ENCODE measurements at regions not wholly inside any gene's neighbourhood (a gene's known extent, or its start where the extent isn't known, plus 50 kb on each side); places are given as distances from the start of the nearest gene placed in this dataset.

- H3K4me3 ChIP-seq (ENCODE audit: low read depth, low read length): no peak overlapping the region
- TF ChIP-seq, protein P1, sequence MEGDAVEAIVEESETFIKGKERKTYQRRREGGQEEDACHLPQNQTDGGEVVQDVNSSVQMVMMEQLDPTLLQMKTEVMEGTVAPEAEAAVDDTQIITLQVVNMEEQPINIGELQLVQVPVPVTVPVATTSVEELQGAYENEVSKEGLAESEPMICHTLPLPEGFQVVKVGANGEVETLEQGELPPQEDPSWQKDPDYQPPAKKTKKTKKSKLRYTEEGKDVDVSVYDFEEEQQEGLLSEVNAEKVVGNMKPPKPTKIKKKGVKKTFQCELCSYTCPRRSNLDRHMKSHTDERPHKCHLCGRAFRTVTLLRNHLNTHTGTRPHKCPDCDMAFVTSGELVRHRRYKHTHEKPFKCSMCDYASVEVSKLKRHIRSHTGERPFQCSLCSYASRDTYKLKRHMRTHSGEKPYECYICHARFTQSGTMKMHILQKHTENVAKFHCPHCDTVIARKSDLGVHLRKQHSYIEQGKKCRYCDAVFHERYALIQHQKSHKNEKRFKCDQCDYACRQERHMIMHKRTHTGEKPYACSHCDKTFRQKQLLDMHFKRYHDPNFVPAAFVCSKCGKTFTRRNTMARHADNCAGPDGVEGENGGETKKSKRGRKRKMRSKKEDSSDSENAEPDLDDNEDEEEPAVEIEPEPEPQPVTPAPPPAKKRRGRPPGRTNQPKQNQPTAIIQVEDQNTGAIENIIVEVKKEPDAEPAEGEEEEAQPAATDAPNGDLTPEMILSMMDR (IDR thresholded peaks at IDR 0.05; ENCODE audit: low read depth, low read length): no peak
- TF ChIP-seq POLR2A (IDR thresholded peaks at IDR 0.05; ENCODE audit: extremely low read depth, insufficient read length) (no peak), MYC (IDR thresholded peaks at IDR 0.05; ENCODE audit: low read depth, low read length) (no peak)
- TF ChIP-seq, protein P2, sequence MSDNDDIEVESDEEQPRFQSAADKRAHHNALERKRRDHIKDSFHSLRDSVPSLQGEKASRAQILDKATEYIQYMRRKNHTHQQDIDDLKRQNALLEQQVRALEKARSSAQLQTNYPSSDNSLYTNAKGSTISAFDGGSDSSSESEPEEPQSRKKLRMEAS (IDR thresholded peaks at IDR 0.05; ENCODE audit: low read depth, low read length): no peak
- no peak for DNase-seq (ENCODE audit: low read depth)
These were observed 88.0 kb downstream of the NAA11 start for GRCh38 chr4:79237851-79238250.

- DNase-seq (ENCODE audit: low read depth): no peak
- no peak overlapping the region for H3K4me3 ChIP-seq (ENCODE audit: low read depth, low read length)
- TF ChIP-seq, protein P1 (IDR thresholded peaks at IDR 0.05; ENCODE audit: low read depth, low read length): no peak
- TF ChIP-seq, protein P2 (IDR thresholded peaks at IDR 0.05; ENCODE audit: low read depth, low read length): no peak
- no peak for TF ChIP-seq POLR2A (IDR thresholded peaks at IDR 0.05; ENCODE audit: extremely low read depth, insufficient read length)
- TF ChIP-seq MYC (IDR thresholded peaks at IDR 0.05; ENCODE audit: low read depth, low read length): no peak
These were observed 89.1 kb downstream of the NAA11 start for GRCh38 chr4:79236785-79237184.

DNA sequence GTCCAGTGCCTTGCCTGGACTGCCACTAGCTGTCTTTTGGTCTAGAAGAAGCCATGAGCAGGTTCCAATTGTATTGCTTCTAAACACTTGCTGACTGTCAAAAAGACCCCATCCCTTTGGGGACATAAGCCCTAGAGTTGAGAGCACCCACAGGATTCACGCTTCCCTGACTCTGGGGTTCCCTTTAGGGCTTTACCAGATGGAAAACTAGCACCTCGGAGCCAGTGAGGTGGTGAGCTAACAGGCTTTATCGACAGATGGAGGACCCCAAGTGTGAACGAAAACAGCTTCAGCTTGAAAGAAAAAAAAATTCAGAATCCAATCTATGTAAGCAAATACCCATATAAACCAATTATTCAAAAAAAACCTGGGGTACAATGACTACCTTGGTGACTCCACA is 90.8 kb downstream of the NAA11 start:
- no peak for DNase-seq (ENCODE audit: low read depth)
- TF ChIP-seq, protein P1 (IDR thresholded peaks at IDR 0.05; ENCODE audit: low read depth, low read length): no peak
- no peak for TF ChIP-seq MYC (IDR thresholded peaks at IDR 0.05; ENCODE audit: low read depth, low read length)
- H3K4me3 ChIP-seq (ENCODE audit: low read depth, low read length): no peak overlapping the region

GRCh38 chr4:79233820-79234219 is 92.0 kb downstream of the NAA11 start:
- no peak overlapping the region for H3K4me3 ChIP-seq (ENCODE audit: low read depth, low read length)
- TF ChIP-seq MYC (IDR thresholded peaks at IDR 0.05; ENCODE audit: low read depth, low read length) (no peak), POLR2A (IDR thresholded peaks at IDR 0.05; ENCODE audit: extremely low read depth, insufficient read length) (no peak)
- TF ChIP-seq, protein P1 (IDR thresholded peaks at IDR 0.05; ENCODE audit: low read depth, low read length): no peak
- TF ChIP-seq, protein P2 (IDR thresholded peaks at IDR 0.05; ENCODE audit: low read depth, low read length): no peak
- DNase-seq (ENCODE audit: low read depth): no peak

- H3K4me3 ChIP-seq (ENCODE audit: low read depth, low read length): no peak overlapping the region
- TF ChIP-seq MYC (IDR thresholded peaks at IDR 0.05; ENCODE audit: low read depth, low read length) (no peak), POLR2A (IDR thresholded peaks at IDR 0.05; ENCODE audit: extremely low read depth, insufficient read length) (no peak)
- TF ChIP-seq, protein P2 (IDR thresholded peaks at IDR 0.05; ENCODE audit: low read depth, low read length): no peak
- TF ChIP-seq, protein P1 (IDR thresholded peaks at IDR 0.05; ENCODE audit: low read depth, low read length): no peak
- DNase-seq (ENCODE audit: low read depth): no peak
These were observed 93.3 kb downstream of the NAA11 start for GRCh38 chr4:79232540-79232939.

DNA sequence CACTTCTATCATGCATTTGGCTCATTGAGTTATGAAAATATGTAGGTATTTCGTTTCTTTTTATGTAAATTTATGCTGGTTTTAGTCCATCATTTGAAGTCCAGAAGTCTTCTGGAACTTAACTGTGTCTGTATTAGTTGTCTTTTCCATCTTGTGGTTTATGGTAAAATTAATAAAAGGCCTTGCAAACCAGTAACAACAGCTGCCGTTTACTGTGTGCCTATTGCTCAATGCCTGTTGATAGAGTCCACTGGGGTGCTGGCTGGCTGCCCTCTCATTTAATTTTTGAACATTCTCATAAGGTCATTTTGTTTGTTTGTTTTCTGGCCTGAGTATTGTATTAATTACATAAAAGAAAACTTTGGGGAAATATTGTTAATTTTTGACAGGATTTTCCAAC is 98.0 kb downstream of the NAA11 start:
- no peak overlapping the region for H3K4me3 ChIP-seq (ENCODE audit: low read depth, low read length)
- TF ChIP-seq POLR2A (IDR thresholded peaks at IDR 0.05; ENCODE audit: extremely low read depth, insufficient read length) (no peak), MYC (IDR thresholded peaks at IDR 0.05; ENCODE audit: low read depth, low read length) (no peak)
- TF ChIP-seq, protein P1 (IDR thresholded peaks at IDR 0.05; ENCODE audit: low read depth, low read length): no peak
- TF ChIP-seq, protein P2 (IDR thresholded peaks at IDR 0.05; ENCODE audit: low read depth, low read length): no peak
- peak; percentile 76 for DNase-seq (ENCODE audit: low read depth)

Data from NB4 (cell line).